OCI-LY1 (cell line): ENCODE measurements at regions not wholly inside any gene's neighbourhood (a gene's known extent, or its start where the extent isn't known, plus 50 kb on each side); places are given as distances from the start of the nearest gene placed in this dataset.

Source experiments
- CTCF ChIP-seq: fragments of 200-600 bp; sonication (generic), shearing (Covaris generic); IDR thresholded peaks from 2 replicates; pipeline ENCODE4 v1.5.1; 2017; ENCODE audit warnings: mild to moderate bottlenecking, antibody characterized with exemption, low read length, moderate library complexity, mixed read lengths
- EZH2 ChIP-seq: fragments of 200-600 bp; sonication (generic), shearing (Covaris generic); IDR thresholded peaks from 2 replicates; pipeline ENCODE4 v1.8.0; 2017; ENCODE audit warnings: borderline replicate concordance, mixed run types, mild to moderate bottlenecking, antibody characterized with exemption, low read length, moderate library complexity, mixed read lengths

GRCh38 chr6:122861594-122861993 lies 72.5 kb downstream of the SMPDL3A start:
- no peak for TF ChIP-seq CTCF
- TF ChIP-seq EZH2: no peak
